HG03354 (cell line): ENCODE measurements at regions not wholly inside any gene's neighbourhood (a gene's known extent, or its start where the extent isn't known, plus 50 kb on each side); places are given as distances from the start of the nearest gene placed in this dataset.

Experiments used
- ATAC-seq: cut with Tn5 transposase; IDR thresholded peaks from one replicate; pipeline ENCODE4 v1.9.1; 2021; ENCODE audit warnings: mild to moderate bottlenecking; ENCODE audit not compliant: unreplicated experiment, poor library complexity, severe bottlenecking

DNA sequence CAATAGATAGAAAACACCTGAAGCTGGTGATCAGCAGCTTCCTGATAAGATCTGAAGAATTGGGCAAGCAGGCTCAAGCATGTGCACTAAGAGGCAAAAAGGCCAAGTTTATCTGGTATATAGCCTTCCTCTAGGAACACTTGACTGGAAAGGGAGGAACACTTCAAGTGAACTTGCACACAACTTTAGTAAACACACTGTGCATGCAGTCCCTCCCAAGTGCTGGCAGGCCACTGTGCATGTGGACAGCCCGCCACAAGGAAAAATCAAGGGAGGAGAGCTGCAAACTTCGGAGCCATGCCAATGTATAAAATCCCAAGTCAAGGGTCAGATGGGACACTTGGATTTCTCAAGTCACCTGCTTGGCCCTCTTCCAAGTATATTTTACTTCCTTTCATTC, 645.8 kb upstream of the NDST4 start:
- ATAC-seq: no peak

DNA sequence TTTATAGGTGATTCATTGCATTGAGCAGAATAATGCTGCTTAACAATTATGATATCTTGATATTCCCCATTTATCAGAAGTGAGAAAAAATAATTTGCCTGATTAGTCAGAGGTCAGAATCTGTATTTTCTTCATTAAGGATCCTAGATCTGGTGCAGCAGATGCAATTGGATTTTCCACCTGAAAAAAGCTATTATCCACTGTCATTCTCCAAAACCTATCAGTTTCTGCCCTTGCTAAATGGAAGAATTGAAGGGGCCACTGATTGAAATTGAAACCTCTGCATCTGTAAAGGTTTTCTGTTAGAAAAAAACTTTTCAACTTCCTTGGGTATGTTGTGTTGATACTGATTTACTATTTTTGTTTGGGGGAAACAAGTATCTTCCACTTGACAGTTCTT, 636.0 kb upstream of the NDST4 start:
- no peak for ATAC-seq

DNA sequence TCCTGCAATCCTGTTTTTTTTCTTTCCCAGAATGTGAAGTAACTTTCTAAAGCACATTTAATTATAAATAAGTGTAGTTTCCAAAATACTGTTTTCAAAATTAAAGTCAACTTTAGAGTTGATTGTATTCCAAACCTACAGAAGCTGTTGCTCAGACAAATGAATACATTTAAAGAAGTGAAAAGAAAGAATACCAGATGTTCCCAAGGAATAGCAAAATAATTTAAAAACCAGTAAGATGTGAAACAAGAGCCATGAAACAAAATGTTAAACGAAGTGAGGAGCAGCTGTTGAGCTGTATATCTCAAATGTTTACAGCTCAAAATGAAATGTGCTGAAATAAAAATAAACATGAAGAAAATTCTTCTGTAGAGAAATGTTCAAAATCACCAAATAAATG, 627.4 kb upstream of the NDST4 start:
- ATAC-seq: no peak

DNA sequence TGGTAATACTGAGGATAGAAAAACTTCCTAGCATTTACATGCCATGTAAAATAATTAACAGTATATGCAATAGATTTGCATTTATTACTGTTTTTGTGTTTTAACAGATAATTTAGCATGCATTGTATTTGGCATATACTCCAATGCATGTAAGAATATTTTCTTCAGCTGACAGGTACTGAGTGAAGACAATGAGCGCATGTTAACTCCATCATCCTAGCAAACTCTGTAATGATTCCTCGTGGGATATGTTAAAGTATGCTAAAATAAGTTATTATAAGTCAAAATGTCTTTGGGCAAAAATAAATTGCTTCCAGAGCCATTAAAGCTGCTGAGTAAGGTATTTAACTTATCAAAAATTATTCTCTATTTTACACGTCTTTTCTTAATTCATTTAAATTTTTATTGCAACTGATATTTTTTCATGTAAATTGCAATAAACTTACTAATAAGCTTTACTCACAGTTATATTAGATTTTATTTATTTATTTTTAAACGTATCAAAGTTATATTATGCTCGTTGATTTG, 616.4 kb upstream of the NDST4 start:
- no peak for ATAC-seq

DNA sequence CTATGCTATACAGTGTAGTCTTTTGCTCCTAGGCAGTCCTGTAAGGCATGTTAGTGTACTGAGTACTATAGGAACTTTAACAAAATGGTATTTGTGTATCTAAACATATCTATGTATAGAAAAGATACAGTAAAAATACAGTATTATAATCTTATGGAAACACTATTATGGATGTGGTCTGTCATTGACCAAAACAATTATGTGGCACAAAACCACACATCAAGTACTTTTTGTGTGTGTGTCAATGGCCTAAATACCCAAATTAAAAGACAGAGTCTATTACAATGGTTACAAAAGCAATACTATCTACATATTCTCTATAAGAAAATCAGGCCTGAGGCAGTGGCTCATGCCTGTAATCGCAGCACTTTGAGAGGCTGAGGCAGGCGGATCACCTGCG, 610.2 kb upstream of the NDST4 start:
- no peak for ATAC-seq

DNA sequence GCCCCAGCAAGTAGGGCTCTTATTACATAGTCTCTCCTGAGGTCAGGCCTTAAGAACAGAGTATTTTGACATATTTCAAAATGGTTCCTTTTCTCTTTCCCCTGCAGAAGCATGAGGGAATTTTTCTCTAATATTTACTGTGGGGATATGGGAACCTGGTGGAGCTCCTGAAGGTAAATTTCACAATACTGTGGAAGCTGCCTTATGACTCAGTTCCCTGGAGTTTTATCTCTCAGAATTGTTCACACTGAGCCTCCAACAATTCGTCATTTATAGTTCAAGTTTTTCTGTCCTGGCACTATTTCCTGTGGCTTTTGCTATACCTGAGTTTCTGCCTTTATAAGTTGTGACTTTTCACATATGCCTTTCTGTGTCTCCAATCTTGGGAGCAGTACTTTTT, 607.2 kb upstream of the NDST4 start:
- ATAC-seq: no peak

DNA sequence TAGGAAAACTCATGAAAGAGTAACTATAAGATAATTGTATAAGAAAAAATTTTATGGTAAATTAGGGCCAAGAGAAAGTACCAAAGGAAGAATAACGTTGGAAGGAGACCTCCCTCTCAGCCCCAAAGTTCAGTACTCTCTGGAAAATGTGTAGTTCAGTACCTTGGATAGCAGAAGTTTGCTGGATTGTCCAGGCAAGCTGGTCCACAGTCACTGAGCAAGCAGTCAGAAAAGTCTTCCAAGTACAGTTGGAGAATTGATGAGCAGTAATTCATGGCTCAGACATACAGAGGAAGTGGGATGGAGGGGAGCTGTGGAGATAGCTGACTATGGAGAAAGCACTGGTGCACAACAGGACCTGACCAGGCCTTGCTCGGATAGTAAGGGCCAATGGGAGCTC, 598.2 kb upstream of the NDST4 start:
- ATAC-seq: no peak

DNA sequence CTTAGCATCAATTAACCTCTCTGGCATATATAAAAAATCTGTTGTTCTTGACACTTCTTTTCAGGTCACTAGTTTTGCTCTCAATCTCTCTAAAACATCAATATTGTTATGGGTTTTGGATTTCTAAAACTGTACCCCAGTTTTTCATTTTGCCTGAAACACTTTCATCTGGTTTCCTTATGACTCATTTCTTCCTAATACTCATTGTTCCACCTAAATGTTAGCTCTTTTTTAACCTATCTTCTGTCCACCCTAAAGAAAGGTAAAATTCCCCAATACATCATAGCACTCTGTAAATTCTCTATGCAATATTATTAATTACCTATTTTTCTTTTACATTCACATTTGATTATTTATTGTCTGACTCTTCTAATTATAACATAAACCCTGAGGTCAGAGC, 575.5 kb upstream of the NDST4 start:
- ATAC-seq: no peak

DNA sequence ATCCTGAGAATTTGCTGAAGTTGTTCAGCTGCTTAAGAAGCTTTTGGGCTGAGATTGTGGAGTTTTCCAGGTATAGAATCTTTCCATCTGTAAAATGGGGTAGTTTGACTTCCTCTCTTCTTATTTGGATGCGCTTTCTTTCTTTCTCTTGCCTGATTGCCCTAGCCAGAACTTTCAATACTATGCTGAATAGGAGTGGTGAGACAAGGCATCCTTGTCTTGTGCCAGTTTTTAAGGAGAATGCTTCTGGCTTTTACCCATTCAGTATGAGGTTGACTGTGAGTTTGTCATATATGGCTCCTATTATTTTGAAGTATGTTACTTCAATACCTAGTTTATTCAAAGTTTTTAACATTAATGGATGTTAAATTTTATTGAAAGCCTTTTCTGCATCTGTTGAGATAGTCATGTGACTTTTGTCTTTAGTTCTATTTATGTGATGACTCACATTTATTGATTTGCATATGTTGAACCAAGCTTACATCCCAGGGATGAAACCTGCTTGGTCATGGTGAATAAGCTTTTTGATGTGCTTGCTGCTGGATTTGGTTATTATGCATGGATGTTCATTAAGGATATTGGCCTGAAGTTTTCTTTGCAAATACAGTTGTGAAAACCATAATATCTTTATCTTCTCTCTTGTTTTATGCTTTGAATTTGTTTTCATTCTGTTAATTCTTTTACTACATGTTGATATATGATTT, 573.8 kb upstream of the NDST4 start:
- ATAC-seq: no peak

DNA sequence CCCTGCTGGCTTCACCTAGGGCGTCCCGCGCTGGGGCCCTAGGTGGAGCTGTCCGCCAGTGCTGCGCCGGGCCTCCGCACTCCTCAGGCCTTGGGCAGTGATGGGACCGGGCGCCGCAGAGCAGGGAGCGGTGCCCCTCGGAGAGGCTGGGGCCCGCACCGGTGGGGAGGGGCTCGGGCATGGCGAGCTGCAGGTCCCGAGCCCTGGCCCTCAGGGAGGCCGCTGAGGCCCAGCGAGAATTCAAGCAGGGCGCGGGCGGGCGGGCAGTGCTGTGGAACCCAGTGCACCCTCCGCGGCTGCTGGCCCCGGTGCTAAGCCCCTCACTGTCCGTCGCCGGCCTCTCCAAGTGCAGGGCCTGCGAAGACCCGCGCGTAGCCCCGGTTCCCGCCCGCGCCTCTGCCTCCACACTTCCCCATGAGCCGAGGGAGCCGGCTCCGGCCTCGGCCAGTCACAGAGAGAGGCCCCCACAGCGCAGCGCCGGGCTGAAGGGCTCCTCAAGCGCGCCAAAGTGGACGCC, 565.1 kb upstream of the NDST4 start:
- ATAC-seq: no peak

DNA sequence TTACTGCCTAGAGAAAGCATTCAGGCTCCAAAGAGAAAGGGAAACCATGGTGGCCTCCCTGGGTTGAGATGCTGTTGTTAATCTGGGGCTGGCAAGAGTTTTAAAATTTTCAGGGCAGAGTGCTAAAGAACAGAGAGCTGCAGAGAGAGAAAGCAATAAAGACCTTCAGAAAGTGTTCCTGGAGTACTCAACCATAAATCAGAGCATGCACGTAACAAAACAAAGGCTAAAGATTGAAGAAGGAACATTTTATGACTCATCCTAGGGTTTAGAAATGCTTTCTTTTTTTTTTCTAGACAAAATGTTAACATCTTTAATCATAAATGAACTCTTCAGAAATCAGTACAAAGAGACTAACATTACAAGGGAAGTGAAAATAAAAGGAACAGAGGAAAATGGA, 562.3 kb upstream of the NDST4 start:
- no peak for ATAC-seq

DNA sequence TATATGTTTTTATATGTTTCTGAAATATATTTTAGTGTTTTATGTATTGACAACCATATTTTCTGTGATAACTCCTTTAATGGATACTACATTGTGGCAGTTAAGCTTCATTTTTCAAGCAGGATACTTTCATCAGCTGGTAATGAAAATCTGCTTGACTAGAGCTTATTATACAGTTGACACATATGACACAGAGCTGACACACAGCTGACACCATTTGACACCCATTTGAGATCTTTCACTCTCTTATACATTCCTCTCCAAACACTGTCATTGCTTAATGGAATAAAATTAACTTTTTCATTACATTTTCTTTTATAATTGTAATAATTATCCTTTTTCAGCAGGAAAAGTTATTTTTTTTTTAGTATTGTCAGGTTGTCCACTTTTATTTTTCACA, 561.1 kb upstream of the NDST4 start:
- ATAC-seq: no peak

DNA sequence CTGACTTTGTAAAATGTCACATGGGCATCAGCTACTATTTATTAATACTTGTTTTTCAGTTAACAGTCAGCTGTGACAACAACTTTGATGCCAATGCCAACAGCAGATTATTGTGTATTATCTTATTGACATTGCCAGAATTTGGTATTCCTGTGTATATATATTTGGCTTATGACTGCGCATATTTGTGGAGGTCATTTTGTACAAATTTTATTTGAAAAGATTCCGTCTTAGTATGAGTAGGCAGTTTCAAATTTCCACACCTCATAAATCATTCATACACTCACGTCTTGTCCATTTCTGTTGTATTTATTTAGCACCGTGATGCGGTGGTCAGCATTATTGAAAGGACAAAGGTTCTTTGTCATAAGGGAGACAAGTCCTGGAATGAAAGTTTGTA, 558.2 kb upstream of the NDST4 start:
- ATAC-seq: no peak

DNA sequence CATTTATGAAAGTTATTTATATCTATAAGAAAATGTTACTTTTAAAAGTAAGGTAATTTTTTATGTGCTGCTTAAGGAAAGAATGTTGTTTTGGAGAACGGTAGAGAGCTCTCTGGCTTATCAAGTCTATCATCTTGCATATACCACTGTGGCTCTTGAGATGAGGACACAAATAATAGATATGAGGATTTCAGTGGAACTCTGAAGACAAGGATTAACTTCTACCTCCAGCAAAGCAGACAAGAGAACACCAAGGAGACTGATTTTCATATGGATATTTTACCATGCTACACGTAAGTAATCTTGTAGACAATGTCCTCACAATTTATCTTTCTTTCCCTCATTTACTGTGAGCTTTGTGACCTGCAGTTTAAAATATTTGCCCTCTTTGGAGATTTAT, 557.5 kb upstream of the NDST4 start:
- ATAC-seq: no peak

DNA sequence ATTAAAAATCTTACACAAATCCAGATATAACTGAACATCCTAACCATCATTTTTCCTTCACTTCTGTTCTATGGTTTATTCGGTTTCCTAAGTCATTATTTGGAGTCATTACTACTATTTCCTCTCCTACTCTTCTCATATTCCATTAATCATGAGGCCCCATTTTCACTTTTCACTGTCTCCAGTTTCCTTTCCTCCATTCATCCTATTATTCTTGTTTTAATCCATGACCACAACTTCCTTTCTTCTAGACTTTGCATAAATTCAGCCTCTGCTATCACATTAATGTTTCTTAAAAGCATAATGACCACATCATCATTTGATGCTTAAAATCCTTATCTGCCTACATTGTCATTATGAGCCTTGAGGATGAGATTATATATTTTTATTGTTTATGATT, 555.0 kb upstream of the NDST4 start:
- no peak for ATAC-seq

DNA sequence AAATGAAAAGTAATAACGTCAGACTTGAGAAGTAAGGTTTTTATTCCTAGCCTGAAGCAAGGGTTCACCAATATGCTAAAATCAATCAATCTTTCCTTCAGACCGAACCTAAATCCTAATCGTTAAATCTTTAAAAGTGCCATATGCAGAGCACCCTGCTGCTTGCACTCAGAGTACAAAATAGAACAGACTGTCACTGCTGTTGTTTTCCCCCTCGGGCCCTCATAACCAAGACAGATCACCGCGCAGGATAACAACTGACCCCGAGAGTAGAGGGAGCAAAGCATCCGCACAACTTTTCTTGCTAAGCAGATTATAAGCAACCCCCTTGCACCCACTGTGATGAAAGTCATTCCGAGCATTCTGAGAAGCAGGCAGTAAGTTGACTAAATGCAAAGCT, 550.9 kb upstream of the NDST4 start:
- ATAC-seq: no peak

DNA sequence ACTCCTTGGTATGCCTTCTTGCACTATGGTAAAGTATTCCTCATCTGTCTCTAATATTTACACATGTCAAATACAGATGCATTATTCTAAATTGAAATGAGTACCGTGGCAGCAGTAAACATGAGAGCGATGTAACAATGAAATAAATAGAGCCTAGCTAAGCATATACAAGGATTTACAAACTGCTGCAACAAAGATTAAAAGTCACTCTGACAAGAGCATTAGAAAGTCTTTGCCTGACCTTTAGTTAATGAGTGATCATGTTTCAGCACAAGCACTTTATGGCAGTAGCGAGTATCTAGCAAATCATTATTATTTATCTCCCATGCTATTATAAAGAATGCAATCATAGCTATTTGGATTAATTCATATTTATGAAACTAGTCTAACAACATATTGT, 547.0 kb upstream of the NDST4 start:
- ATAC-seq: no peak

DNA sequence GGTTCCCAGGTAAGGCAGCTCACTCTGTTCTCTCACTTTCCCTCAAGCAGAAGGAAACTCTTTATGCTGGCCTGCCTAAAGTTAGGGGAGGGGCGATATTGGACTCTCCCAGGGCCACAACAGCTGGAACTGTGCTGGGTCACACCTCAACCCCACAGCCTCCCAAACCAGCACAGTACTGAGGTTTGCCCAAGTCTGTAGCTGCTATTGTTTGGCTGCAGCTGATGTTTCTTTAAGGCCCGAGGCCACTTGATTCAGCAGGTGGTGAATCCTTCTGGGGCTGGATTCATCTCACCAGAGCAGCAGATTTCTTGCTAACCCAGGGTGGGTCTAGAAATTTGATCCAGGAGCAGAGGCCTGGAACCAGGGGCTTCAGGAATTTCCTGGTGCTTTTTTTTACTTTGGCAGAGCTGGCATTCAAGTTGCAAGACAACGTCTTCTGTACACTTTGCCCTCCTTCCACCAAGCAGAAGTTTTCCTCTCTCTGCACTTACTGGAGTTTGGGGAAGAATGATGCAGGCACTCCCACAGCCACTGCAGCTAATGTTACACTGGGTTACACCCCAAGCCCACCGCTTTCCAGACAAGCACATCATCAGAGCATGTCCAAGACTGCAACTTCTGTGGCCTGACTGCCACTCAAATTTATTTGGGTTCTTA, 544.7 kb upstream of the NDST4 start:
- ATAC-seq: no peak

DNA sequence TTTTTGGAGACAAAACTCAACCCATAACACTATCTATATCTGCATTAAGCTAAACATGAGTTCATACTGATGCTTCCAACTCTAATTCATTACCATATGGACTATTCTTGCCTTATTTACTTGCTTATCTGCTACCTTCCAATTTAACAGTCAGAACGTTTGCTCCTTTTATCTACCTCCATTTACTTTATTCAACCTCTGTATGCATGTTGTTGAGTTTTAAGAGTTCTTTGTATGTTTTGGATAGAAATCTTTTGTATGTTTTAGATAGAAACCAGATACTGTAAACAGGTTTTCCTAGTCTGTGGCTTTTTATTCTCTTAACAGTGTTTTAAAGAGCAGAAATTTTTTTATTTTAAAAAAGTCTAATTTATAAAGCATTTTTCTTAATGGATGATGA, 542.2 kb upstream of the NDST4 start:
- ATAC-seq: no peak

DNA sequence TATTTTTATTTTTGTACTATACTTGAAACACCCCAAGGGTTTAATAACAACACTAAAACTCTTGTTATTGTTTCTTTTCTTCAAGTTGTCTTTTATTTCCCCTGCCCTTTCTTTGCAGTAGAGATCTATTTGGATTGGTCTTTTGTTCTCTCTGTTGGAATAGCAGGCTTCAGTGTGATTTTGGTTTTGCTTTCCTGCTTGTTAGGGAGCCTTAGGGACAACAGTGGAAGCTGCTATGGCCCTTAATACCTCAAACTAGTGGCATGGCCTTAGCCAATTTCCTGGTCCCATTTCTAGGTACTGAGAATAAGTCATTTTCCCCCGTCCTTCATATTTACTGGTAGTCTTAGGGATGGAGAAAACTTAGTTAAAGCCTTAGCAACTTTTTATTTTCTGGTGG, 535.4 kb upstream of the NDST4 start:
- ATAC-seq: no peak

DNA sequence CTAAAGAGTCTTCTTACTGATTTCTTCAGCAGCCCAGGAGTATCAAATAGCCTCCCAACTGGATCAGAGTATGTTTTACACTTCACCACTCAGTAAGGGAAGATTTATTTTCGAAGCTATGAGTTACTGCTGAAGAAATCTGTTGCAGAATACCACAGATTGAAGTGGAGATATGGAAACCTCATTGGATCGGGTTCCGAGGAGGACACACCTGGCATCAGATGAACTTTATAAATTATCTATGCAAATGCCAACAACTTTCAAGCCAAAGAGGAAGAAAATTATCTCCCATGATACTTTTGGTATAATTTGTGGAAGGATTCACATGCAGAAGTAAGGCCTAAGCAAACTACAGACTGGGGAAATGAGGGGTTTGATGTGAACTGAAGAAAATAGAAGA, 515.9 kb upstream of the NDST4 start:
- ATAC-seq: no peak
